ENCODE measurements at regions not wholly inside any gene's neighbourhood (a gene's known extent, or its start where the extent isn't known, plus 50 kb on each side); places are given as distances from the start of the nearest gene placed in this dataset.

DNA sequence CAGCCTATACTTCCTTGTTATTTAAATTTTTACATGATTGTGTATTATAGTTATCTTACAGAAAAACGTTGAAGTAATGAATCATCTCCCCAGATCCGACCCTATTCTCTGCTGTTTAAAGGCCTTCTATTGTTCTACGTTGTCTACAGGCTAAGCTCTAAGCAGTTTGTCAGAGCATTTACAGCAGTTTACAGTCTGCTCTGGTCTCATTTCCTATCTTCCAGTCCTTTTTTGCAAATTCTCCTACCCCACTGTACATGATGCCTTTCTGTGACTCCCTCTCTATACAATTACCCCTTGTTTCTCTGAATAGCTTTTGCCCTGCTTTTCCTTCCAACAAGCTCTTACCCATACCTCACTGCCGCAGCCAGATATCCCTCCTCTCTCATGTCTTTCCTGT lies 319.2 kb upstream of the FMN2 start:
- no peaks in the 10 kb centered on the region for H3K36me3 Mint-ChIP-seq

DNA sequence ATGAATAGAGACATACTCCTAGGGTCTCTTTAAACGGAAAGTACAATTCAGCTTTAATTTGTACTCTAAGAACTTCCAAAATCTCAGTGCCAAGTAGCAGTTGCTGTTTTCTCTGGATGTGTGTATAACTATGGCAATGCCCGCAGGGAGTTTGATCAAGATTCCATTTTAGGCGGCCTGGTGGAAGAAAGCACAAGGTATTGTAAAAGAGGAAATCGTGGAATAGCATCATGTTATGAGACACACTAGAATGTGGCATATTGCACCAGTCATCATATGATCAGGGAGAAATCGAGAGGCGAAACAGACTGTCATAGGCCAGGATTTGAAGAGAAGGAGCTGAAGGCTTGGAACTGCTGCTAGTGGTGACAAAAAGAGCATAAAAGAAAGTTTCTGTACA lies 316.2 kb upstream of the FMN2 start:
- Mint-ChIP-seq H3K9me3 (peaks cover 3 to 12% (median 7%) of the 10 kb centered on the region in 7 donors), H3K36me3 (no peaks in the 10 kb centered on the region), H3K27me3 (ENCODE audit: low read depth in 3 of 3) (peaks cover 0 to 2% (median 1%) of the 10 kb centered on the region in 3 donors), H3K4me3 (no peak overlapping the region), H3K4me1 (no peaks in the 10 kb centered on the region), H3K27ac (no peak overlapping the region)
- Histone ChIP-seq H3K4me3 (replicated peaks in 1 of 3; ENCODE audit: low read depth in 2 of 3, low read length in 3 of 3) (no peak overlapping the region), H3K4me1 (ENCODE audit: control insufficient read depth in 1 of 2, insufficient read depth in 2 of 2, low read length in 2 of 2) (no peaks in the 10 kb centered on the region), H3K4me2 (replicated peaks; ENCODE audit: extremely low read depth, low read length, poor library complexity, severe bottlenecking) (no peak overlapping the region), H2AFZ (ENCODE audit: insufficient read depth, low read depth, low read length, poor library complexity, severe bottlenecking) (no peak overlapping the region), H3K79me2 (ENCODE audit: insufficient read depth, low read length) (no peaks in the 10 kb centered on the region), H3K36me3 (replicated peaks in 1 of 2; ENCODE audit: control insufficient read depth in 1 of 2, insufficient read depth in 2 of 2, low read length in 2 of 2) (no peaks in the 10 kb centered on the region), H3K9me3 (replicated peaks in 1 of 2; ENCODE audit: control insufficient read depth in 1 of 2, insufficient read depth in 1 of 2, low read length in 2 of 2) (peaks cover 4 to 7% of the 10 kb centered on the region in 2 donors), H3K27ac (ENCODE audit: low read depth in 1 of 2, low read length in 2 of 2) (no peak overlapping the region), H3K9ac (ENCODE audit: insufficient read depth, low read length, poor library complexity, severe bottlenecking) (no peak overlapping the region), H3K27me3 (ENCODE audit: control insufficient read depth in 2 of 2, insufficient read depth in 2 of 2, low read length in 2 of 2) (no peaks in the 10 kb centered on the region), H4K20me1 (ENCODE audit: insufficient read depth, low read length) (no peaks in the 10 kb centered on the region)
- intact Hi-C loops (cut with micrococcal nuclease) = no loop called here
- 92% methylated on average over 5 of the region's 6 CpGs for WGBS (ENCODE audit: insufficient coverage)
- no peak for DNase-seq
- TF ChIP-seq CTCF (IDR thresholded peaks at IDR 0.05) = no peak

More for the DNA sequence above, 319.2 kb upstream of the FMN2 start:
- Mint-ChIP-seq H3K4me1 (no peaks in the 10 kb centered on the region), H3K27me3 (ENCODE audit: low read depth in 3 of 3) (peaks cover 0 to 2% (median 1%) of the 10 kb centered on the region in 3 donors), H3K27ac (peak overlapping the region in 1 of 7 donors; percentile 6), H3K9me3 (peaks cover 0 to 8% (median 4%) of the 10 kb centered on the region in 7 donors), H3K4me3 (no peak overlapping the region)
- Histone ChIP-seq H4K20me1 (ENCODE audit: insufficient read depth, low read length) (no peaks in the 10 kb centered on the region), H2AFZ (ENCODE audit: insufficient read depth, low read depth, low read length, poor library complexity, severe bottlenecking) (no peak overlapping the region), H3K4me1 (ENCODE audit: control insufficient read depth in 1 of 2, insufficient read depth in 2 of 2, low read length in 2 of 2) (no peaks in the 10 kb centered on the region), H3K36me3 (replicated peaks in 1 of 2; ENCODE audit: control insufficient read depth in 1 of 2, insufficient read depth in 2 of 2, low read length in 2 of 2) (no peaks in the 10 kb centered on the region), H3K27me3 (ENCODE audit: control insufficient read depth in 2 of 2, insufficient read depth in 2 of 2, low read length in 2 of 2) (no peaks in the 10 kb centered on the region), H3K79me2 (ENCODE audit: insufficient read depth, low read length) (no peaks in the 10 kb centered on the region), H3K9ac (ENCODE audit: insufficient read depth, low read length, poor library complexity, severe bottlenecking) (no peak overlapping the region), H3K4me3 (replicated peaks in 1 of 3; ENCODE audit: low read depth in 2 of 3, low read length in 3 of 3) (no peak overlapping the region), H3K9me3 (replicated peaks in 1 of 2; ENCODE audit: control insufficient read depth in 1 of 2, insufficient read depth in 1 of 2, low read length in 2 of 2) (peaks cover 4 to 7% of the 10 kb centered on the region in 2 donors), H3K27ac (ENCODE audit: low read depth in 1 of 2, low read length in 2 of 2) (no peak overlapping the region), H3K4me2 (replicated peaks; ENCODE audit: extremely low read depth, low read length, poor library complexity, severe bottlenecking) (no peak overlapping the region)
- intact Hi-C loops (cut with micrococcal nuclease) = no loop called here
- no peak for TF ChIP-seq CTCF (IDR thresholded peaks at IDR 0.05)
- WGBS (ENCODE audit: insufficient coverage) = 89% methylated on average over 3 of the region's 4 CpGs
- DNase-seq = no peak

All from CD14-positive monocyte (primary cell).